GM20431 (cell line): ENCODE measurements at regions not wholly inside any gene's neighbourhood (a gene's known extent, or its start where the extent isn't known, plus 50 kb on each side); places are given as distances from the start of the nearest gene placed in this dataset.

Source experiments
- in situ Hi-C: fragments of 300-500 bp; cut with MseI, MboI; formaldehyde crosslinking; loops from one replicate; pipeline ENCODE4 v1.15.0; 2020; ENCODE audit warnings: low sequenced_read_pairs; ENCODE audit not compliant: unreplicated experiment

DNA sequence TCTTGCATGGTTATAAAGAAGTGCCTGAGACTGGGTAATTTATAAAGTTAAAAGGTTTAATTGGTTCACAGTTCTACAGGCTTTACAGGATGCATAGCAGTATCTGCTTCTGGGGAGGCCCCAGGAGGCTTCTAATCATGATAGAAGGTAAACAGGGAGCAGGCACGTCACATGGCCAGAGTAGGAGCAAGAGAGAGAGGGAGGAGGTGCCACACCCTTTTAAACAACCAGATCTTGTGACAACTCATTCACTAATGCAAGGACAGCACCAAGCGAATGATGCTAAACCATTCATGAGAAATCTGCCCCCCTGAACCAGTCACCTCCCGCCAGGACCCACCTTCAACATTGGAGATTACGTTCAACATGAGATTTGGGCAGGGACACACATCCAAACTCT lies 141.1 kb downstream of the EN1 start:
- in situ Hi-C loops: no loop called here

DNA sequence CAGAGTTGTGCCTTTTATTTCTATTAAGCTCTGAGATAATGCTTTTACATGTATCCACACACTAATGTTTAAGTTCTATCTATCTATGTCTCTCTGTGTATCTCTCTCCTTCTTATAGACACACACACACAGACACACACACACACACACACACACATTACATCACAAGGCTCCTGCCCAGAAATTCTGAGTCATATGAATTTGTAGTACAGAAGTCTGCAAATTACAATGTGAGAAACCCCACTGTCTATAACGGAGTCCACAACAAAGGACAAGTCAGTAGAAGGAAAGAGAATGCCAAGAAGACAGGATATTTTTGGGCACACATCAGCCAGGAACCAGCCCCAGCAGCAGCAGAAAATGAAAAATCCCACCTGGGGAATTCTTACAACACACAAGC lies 142.4 kb downstream of the EN1 start:
- in situ Hi-C loops: no loop called here

DNA sequence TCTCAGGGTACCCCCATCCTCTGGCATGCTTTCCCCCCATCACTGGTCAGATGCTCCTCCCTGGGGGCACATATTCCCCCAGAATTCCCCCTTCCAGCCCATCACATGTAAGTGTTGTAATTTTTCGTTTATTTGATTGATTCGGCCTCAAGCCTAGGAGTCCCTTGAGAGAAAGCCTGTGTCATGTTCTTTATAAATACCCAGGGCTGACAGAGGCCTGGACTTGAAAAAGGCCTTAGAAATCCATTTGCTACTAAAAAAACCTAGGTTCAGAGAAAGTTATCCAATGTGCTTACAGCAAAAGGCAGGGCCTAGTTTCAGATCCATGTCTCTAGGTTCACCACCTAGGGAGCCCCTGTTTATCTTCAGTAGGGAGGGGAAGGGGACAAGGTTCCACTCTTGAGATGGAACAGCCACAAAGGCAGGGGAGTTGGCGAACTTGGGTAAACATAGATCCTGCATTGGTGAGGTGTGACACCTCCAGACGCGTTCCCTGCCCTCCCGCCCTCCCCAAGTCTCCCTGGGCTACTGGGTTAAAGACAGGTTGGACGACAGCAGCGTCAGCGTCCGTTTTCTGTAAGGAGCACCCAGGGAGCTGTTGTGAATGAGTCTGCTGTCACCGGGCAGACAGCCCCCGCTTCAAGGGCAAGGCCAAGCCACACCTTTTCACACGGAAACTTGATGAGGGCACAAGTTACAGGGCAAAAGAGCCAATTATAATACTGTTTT lies 147.8 kb downstream of the EN1 start:
- in situ Hi-C loops: no loop called here

DNA sequence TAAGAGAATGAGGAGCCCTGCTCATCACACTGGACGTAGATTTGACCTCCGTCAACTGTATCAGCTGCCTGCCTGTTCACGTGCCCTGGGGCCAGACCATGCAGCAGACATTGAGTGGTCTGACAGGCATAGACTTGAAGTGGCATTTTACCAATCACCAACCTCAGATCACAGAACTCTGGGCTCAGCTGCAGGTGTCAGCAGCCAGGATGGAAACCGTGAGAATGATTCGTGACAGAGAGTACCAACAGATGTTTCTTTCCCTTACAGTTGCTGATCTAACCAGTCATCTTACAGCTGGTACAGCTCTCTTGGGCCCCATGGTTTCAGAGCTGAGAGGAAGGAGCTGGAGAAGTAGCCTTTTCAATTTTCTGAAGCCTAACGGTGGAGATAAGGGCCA lies 148.9 kb downstream of the EN1 start:
- in situ Hi-C loops: no loop called here

DNA sequence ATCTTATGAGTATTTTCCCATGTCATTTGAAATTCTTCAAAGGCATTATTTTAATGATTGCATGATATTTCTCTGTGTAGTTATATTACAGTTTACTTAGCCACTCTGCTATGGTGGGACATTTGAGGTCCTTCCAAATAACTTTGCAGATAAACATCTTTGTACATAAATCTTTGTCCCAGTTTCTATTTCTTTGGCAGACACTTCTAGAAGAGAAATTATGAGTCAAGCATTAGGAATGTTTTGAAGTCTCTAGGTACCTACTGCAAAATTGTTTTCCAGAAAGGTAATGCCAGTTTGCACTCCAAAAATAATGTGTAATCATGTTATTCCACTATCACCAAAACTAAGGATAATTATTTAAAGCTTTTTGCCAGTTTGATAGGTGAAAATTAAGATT lies 149.7 kb downstream of the EN1 start:
- in situ Hi-C loops: no loop called here

DNA sequence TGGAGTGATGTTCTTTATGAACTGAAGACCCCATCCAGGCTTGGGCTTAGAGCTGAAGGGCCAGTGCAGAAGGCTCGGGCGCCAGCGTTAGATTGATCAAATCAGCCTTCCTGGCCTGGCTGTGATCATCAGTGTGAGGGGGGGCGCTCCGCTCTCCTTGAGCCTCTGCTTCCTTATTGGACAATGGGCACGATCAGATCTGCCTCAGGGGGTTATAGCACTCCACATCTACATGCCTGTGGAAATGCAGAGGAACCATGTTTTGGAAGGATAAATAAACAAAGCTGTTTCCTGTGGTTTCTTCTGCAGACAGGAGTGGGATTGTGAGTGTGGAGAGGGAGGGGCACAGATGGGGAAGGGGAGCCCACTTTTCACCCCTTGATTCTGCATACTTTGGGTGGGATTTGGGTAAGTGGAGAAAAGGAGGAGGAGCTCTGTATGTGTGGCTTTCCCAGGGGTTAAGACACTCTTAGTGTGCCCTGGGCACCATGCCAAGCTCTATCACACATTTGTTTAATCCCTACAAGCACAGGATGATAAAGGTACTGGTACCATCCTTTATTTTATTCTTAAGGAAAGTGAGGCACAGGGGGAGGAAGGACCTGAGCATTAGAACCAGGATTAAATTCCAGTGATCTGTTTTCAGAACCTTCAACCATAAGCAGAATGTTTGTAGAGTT lies 150.5 kb downstream of the EN1 start:
- in situ Hi-C loops: no loop called here

DNA sequence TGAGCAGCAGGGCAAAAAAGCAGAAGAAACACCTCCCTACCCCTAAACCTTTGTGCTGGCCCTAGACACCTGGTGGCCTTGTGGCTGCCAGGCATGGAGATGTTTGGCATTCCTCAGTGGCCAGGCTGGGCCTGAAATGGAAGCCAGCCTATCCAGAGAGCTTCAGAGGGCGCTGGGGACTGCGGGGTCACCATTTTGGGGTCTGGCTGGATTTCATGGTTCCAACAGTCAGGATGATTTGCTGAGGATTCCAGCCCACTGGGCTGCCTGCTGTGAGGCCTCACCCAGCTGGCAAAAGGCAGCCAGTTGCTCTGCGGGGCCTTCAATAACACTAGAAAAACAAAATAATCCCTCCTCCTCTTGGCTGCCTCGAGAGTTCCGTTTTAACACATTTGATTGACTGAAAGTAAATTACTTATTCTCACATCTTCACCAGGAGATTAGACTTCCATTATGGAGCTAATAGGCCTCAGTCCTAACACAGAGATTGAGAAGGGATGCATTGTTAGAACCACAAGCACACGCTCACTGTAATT lies 154.1 kb downstream of the EN1 start:
- in situ Hi-C loops: no loop called here

DNA sequence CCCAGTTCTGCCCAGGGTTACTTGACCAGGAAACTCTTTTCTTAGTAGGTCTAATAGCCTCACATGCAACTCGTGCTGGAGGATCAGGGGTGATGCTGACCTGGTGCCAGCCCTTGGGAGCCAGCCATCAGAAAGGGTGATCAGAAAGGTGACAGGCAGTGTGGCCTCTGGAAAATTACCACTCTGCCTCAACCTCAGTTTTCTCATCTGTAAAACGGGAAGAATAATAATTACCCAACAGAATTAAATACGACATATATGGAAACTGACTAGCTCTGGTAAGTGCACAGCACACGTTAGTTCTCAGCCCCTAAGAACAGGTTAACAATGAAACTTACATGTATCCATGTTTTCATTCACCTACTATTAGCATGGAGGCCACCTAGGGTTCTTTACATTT lies 157.6 kb downstream of the EN1 start:
- in situ Hi-C loops: no loop called here

DNA sequence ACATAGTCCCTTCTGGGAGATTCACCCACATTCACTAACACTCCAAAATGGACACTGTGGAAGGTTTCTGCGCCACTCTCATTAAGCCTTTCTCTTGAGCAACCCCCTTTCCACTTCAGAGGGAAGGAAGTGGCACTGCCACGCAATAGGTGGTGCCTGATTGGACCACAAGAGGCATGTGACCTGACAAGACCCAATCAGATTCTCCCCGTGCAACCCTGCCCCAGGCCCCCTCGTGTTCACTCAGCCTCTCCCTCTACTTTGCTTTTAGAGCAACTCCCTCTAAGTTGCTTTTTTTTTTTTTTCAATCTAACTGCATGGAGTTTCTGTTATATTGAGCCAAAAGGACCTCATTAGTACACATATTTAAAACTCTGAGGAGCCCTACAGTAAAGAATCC lies 158.0 kb downstream of the EN1 start:
- in situ Hi-C loops: no loop called here

DNA sequence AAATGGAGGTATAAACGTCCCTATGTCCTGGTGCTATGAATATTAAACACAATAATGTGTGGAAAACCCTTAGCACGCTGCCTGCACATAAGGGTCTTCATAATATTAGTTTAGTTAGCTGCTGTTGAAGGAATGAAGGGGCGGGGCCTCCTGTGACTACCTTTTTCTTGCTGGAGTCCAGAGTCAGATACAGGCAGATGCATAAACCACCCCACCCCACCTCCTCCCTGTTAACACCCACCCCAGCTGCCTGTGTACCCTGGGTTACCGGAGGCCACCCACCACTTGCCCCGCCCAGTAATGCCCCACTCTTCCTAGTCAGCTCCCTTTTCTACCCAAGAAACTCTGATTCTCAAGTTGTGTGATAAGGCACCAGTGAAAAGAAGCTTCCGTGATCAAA lies 158.4 kb downstream of the EN1 start:
- in situ Hi-C loops: no loop called here

DNA sequence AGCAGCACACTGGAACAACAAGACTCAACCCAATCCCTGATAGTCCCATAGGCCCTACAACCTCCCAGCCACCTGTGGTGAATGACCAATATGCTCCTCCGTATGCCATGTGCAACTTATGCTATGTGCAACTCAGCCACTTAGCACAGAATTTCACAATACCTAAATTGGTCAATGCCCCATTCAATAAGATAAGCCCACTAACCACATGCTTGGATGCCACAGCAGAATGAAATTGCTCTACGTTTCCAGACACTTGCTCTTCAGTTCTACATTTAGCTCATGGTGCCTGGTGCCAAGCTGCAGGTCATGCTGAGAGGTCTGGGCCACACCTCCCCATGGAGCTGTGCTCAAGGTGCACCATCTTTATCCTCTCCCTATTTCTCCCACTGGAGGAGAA lies 159.8 kb downstream of the EN1 start:
- in situ Hi-C loops: no loop called here

DNA sequence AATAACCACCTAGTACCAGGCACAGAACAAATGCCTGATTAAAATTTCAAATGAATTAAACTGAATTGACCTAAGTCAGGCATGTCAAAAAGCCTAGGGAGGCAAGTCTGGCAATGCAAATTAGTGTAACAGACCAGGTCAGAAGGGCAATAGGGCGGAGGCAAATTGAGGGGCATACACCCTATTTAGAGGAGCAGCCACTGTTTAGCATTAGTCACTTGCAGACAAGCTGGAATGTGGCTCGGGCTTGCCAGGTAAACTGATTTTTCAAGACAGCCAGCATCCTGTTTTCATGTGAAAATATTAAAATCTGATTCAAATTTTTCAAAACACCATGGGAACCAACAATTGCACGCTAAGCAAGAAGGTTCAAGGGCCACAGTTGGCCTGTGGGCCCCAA lies 160.3 kb downstream of the EN1 start:
- in situ Hi-C loops: no loop called here

DNA sequence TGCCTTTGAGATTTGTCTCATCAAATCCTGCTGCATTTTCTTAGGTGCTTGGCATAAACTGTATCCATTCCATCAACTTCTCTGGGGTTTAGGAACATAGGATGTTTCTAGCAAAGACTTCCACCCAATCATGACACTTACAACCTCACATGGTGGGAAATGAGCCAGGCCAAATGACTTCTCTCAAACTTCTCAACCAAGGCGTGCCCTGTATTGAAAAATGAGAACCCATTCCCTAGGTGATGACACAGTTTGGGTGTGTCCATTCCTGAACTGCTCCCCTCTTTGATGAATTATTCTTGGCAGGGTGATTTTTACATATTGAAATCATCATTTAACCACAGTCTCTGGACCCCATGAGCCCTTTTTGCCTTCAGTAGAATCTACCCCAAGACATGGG lies 161.1 kb downstream of the EN1 start:
- in situ Hi-C loops: no loop called here

DNA sequence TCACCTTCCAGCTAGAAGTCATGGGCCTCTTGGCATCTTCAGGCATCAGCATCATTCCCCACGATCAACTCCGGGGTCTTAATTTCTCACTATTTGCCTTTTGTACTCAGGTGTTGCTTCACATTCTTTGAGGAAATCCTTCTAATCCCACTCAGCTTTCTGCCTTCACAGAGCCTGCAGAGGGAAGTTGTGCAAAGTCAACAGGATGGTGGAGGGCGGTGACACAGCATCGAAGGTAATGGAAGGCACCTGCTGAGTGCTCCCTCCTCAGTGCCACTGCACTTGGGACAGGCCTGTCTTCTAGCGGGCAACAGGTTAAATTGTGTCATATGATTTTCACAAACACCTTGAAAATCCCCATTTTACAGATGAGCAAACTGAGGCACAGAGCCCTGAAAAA lies 164.0 kb downstream of the EN1 start:
- in situ Hi-C loops: no loop called here

DNA sequence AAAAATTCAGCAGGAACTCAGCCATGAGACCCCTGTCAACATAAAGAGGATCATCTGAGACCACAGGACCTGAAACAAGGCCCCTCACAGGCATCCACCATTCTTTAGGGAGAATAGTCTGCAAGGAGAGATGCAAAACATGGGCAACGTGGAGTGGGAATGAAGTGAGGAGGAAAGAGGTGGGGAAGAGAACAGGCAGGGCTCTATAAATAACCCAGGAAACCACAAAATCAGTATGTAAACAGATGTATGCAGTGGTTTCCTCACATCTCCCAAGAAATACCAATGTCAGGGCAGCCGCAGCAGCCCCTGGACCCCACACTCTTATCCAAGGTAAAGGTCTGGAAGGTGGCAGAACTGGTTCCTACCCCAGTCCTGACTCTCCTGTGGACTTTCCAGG lies 168.5 kb downstream of the EN1 start:
- in situ Hi-C loops: no loop called here

DNA sequence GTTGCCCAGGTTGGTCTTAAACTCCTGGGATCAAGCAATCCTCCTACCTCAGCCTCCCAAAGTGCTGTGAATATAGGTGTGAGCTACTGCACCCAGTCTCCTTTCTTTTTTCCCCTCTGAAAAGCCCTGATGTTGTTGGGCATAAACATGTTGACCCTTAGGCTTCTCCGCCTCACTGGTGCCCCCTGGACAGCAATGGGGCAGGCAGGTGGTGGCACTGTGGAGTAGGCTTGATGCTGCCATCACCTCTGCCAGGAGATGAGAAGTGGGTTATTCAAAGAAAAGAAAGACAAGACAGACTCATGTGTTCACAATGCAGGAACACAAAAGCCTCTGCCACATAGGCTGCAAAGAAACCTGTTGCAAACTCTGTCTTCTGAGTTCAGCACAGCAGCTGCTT lies 169.9 kb downstream of the EN1 start:
- in situ Hi-C loops: no loop called here

DNA sequence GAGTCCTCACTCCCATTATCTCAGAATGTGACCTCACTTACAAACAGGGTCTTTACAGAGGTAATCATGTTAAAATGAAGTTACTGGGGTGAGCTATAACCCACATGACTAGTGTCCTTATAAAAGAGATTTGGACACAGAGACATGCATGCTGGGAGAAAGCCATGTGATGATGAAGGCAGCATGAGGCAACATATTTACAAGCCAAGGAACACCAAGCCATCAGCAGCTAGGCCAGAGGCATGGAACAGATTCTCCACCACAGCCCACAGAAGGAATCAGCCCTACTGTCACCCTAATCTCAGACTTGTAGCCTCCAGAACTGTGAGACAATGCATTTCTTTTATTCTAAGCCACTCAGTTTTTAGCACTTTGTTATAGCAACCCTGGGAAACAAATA lies 171.9 kb downstream of the EN1 start:
- in situ Hi-C loops: no loop called here

DNA sequence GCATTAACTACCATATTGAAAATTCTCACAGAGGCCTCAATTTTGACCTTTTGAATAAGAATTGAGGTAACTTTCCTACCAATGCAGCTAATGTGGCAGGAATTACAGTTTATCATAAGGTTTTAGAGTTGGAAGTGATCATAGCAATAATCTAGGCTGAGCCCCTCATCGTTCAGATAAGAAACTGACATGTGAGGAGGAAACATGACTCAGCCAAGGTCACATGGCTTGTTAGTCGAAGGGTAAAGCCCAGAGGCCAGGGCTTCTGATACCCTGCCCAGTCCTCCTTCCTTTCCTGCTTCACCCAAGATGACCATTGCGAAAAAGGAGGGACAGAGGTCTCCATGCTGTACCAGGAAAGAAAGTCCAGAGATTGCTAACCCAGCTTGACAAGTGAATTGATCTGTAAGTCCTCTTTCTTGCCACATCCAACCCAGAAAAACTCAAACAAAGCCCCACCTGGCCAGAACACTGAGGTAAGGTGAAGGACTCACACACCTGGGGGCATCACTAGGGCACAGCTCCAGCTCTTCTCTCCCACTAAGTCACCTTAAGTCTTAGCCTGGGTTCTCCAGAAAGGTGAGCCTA lies 174.8 kb downstream of the EN1 start:
- in situ Hi-C loops: no loop called here

DNA sequence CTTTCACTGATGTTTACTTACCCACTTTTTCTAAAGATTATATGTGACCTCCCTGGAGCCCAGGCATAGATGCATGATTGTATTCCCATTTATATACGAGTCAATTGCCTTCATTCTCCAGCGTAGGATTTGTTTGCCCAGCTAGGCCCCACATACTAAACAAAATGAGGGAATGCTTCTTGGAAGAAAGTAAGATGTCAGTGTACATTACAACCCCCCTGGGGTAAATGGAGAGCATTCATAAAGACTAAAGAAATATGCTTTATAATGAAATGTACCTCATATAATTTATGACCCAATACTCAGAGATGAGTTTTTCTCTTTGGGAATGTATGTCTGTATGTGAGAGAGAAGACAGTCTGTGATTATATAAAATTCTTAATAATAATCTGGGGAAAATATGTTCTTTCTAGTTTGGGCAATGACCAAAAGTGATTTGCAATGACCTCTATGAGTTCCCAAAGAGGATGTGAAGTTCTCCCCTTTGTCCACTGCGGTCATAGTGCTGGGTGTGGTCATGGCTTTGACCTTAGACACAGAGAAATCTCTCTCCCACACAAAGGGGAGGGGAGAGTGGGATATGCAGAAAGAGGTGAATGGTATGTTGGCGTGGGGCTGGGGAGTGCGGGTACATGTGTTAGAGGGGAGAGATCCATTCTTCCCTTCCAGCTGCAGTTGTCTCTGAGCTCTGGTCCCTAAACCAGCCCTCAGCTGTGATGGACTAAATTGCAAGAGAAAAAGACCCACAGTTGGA lies 175.6 kb downstream of the EN1 start:
- in situ Hi-C loops: no loop called here

DNA sequence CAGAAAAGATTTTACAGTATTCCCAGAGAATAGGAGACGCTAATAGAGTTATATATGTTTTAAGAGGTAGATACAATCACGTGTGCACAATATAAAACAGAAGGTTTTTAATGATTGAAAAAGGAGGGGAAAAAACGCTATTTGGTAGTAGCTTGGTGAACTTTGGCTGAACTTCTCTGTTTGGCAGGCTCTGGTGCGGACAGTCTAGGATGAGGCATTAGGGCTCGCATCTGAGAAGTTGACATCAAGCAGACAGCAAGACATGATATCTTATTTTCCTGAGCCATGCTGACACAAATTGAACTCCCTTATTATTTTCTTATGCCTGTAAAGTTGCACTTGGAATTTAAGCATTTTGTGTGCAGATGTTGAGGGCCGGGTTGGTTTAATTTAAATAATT lies 176.6 kb downstream of the EN1 start:
- in situ Hi-C loops: no loop called here

DNA sequence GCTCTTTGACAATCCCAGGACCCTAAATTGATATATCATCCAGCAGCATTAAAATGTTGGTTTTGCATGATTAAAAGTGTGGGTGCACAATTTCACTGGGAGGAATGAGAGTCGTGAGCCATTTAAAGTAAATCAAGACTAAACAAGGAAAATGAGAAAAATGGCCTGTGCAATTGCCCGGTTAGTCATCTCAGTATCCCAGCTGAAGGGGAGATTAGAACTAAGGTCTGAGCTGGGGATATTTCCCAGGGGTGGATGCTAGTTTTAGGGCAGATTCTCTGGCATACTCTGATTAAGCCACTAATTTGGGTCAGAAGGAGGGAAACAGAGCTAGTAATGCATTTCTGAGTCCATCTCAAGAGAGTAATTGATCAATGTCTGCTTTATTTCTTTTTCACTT lies 177.2 kb downstream of the EN1 start:
- in situ Hi-C loops: no loop called here
